Spleen (tissue), 11 donors: ENCODE measurements at regions not wholly inside any gene's neighbourhood (a gene's known extent, or its start where the extent isn't known, plus 50 kb on each side); places are given as distances from the start of the nearest gene placed in this dataset.

Experiments
- DNase-seq: peaks from one replicate; pipeline ENCODE4 v3.0.0-alpha.2; 2020
- H3K27ac ChIP-seq, 8 donors: fragments of 200-600 bp; sonication (generic) in 7 of 8; 1 replicate in 4 of 8; 2 replicates in 4 of 8; pipeline versions ENCODE4 v1.5.0 to v1.8.0; 2016 to 2021; ENCODE audit warnings: inconsistent platforms in 4 of 8, mild to moderate bottlenecking in 4 of 8, moderate library complexity in 1 of 8
- H3K27me3 ChIP-seq, 7 donors: fragments of 200-600 bp; sonication (generic) in 6 of 7; replicated peaks in 1 of 7; 1 replicate in 4 of 7; 2 replicates in 3 of 7; pipeline versions ENCODE4 v1.5.0 to v1.8.0; 2016 to 2021; ENCODE audit warnings: inconsistent platforms in 3 of 7, mild to moderate bottlenecking in 1 of 7
- H3K36me3 ChIP-seq, 6 donors: fragments of 200-600 bp; sonication (generic) in 5 of 6; 1 replicate in 4 of 6; 2 replicates in 2 of 6; pipeline versions ENCODE4 v1.5.0 to v1.8.0; 2016 to 2021; ENCODE audit warnings: inconsistent platforms in 2 of 6
- H3K4me1 ChIP-seq, 6 donors: fragments of 200-600 bp; sonication (generic) in 5 of 6; 1 replicate in 3 of 6; 2 replicates in 3 of 6; pipeline versions ENCODE4 v1.5.0 to v1.8.0; 2016 to 2021; ENCODE audit warnings: inconsistent platforms in 3 of 6
- H3K4me3 ChIP-seq, 8 donors: fragments of 200-600 bp; sonication (generic) in 7 of 8; 1 replicate in 4 of 8; 2 replicates in 4 of 8; pipeline versions ENCODE4 v1.5.0 to v1.8.0; 2016 to 2021; ENCODE audit warnings: inconsistent platforms in 4 of 8, mild to moderate bottlenecking in 4 of 8, moderate library complexity in 2 of 8
- H3K9me3 ChIP-seq, 8 donors: fragments of 200-600 bp; sonication (generic) in 7 of 8; 1 replicate in 4 of 8; 2 replicates in 4 of 8; pipeline versions ENCODE4 v1.5.0 to v1.8.0; 2016 to 2021; ENCODE audit warnings: inconsistent platforms in 4 of 8
- CTCF ChIP-seq, 11 experiments: fragments of 200-600 bp in 7 of 11; fragments of 450-650 bp in 4 of 11; sonication (generic) in 4 of 11; IDR thresholded peaks in 8 of 11; conservative IDR thresholded peaks in 3 of 11; 1 replicate in 7 of 11; 2 replicates in 4 of 11; pipeline versions ENCODE4 v1.4.0 to v1.8.0; 2016 to 2021; ENCODE audit warnings: antibody characterized with exemption in 11 of 11, inconsistent platforms in 4 of 11, mild to moderate bottlenecking in 1 of 11
- POLR2A ChIP-seq, 3 donors: fragments of 450-650 bp; IDR thresholded peaks; one replicate each; pipeline ENCODE4 v1.5.1; 2017; ENCODE audit warnings: antibody characterized with exemption in 3 of 3, mild to moderate bottlenecking in 1 of 3
- POLR2AphosphoS5 ChIP-seq, 3 donors: sonication (generic); formaldehyde crosslinking; IDR thresholded peaks; one replicate each; pipeline ENCODE4 v1.5.1; 2017; ENCODE audit warnings: antibody characterized with exemption in 3 of 3
- WGBS, 5 donors: extraction: QIAGEN DNeasy Blood & Tissue Kit in 3 of 5; methylation state at CpG; one replicate each; pipeline versions ENCODE4 v1.1.5 to v1.1.7; 2013 to 2018; 5-methylcytosine and 5-hydroxymethylcytosine counted together
- intact Hi-C: fragments of 100-400 bp; cut with DNase I; formaldehyde crosslinking; loops from one replicate; pipeline ENCODE4 v1.15.0; 2023; ENCODE audit warnings: low total_unique reads
- donor health status: healthy with polysubstance abuse.
- donor health status: DM: no; HTN: no; CAD: no; lungs with moderate emphysema.
- donor health status: DM: no; HTN: no; CAD: no.
- donor health status: Bipolar disorder and iron deficiency.
- donor health status: healthy.
- donor health status: DM: no; HTN: no; CAD: no.
- donor health status: DM: yes; HTN: yes; CAD: no.

DNA sequence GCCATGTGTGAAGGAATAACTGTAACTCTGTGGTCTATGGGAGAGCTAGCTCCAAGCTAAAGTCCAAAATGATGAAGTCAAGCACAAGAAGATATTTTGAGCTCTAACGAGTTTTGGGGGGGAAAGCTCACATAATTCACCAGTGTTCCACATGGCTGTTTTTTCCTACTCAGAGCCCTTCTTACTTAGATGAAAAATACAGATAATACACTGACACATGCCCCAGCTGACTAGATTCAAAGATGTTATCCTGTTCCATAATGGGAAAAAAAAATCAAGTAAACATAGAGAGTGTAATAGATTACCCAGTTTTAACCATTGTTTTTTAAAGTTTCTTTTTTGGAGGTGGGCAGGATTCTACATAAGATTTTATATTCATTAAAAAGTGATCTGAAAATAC lies 86.6 kb downstream of the PRLHR start:
- WGBS, 5 donors, result 50 to 84% (median 59%) methylated on average over 1 of the region's 1 CpG
- no peaks in the 10 kb centered on the region for H3K4me1 ChIP-seq
- no peak for DNase-seq
- H3K36me3 ChIP-seq, result no peaks in the 10 kb centered on the region
- peaks cover 0 to 4% (median 0%) of the 10 kb centered on the region in 7 donors for H3K27me3 ChIP-seq
- TF ChIP-seq POLR2AphosphoS5 (IDR thresholded peaks at IDR 0.05) (no peak), POLR2A (IDR thresholded peaks at IDR 0.05) (no peak), CTCF (IDR thresholded peaks at IDR 0.05 in 8 of 11, conservative IDR thresholded peaks at IDR 0.05 in 3 of 11) (no peak)
- H3K4me3 ChIP-seq, result no peak overlapping the region
- H3K9me3 ChIP-seq, result no peaks in the 10 kb centered on the region
- H3K27ac ChIP-seq, result no peak overlapping the region
- intact Hi-C loops, result no loop called here

DNA sequence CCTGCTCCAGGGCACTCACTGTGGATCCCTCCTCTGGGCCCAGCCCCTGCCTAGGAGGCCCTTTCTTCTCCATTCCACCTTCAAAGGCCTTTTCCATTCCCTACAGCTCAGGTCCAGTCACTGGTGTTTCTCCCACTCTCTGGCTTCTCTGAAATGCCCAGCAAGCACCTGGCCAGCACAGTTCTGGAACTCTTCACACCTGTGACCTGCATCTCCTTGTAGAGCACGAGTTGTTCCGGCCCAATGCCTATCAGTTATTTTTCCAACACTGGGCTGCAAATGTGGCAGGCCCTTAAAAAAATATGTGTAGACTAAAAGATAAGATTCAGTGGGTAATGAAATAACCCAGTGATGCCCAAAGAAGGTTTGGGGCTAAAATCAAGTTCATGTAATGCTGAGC lies 87.1 kb downstream of the PRLHR start:
- Histone ChIP-seq H3K27me3 (peaks cover 0 to under 1% (median 0%) of the 10 kb centered on the region in 7 donors), H3K4me1 (no peaks in the 10 kb centered on the region), H3K4me3 (no peak overlapping the region), H3K27ac (no peak overlapping the region), H3K36me3 (no peaks in the 10 kb centered on the region), H3K9me3 (no peaks in the 10 kb centered on the region)
- no peak for DNase-seq
- TF ChIP-seq POLR2A (IDR thresholded peaks at IDR 0.05) (no peak), POLR2AphosphoS5 (IDR thresholded peaks at IDR 0.05) (no peak), CTCF (IDR thresholded peaks at IDR 0.05 in 8 of 11, conservative IDR thresholded peaks at IDR 0.05 in 3 of 11) (no peak)
- intact Hi-C loops, result no loop called here
- WGBS, 5 donors, result 82 to 94% (median 92%) methylated on average over 2 of the region's 2 CpGs

DNA sequence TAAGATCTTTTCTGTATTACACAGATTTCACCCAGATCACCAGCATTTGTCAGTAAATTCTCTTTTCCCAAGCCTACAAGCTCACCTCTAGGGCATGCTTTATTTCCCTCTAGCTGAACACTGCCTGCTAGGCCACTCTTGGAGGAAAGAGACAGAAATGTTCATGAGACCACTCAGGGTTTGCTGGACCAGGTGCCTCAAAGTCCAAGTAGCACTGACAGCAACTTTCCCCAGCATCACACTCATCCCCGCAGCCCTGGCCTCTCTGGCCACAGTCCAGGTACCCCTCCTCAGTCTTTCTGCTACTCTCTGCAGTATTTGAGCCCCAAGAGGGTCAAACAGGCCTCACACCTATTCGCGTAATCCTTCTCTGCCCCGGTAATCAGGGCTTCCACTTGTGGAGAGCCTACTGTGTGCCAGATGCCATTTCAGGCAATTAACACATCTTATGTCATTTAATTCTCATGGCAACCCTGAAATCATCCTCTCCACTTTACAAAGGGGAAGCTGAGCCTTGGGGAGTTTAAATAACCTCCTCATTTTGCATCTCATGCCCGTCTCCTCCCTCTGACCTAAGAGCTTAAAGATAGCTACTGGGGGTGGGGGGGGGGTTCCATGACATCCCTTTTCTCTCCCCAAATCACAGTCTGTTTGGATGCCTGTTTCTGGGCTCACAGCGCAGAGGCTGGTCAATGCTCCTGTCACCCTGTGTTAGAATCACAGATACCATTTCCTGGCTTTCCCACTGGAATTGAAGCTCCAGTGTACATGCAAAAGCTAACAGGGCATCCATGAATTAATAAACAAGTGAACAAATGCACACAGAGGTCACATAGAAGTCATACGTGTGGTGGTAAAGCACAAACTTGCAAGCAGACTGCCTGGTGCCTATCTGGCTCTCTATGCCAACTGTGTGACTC lies 88.5 kb downstream of the PRLHR start:
- WGBS, 5 donors, result 81 to 90% (median 86%) methylated on average over 6 to 7 of the region's 7 CpGs
- Histone ChIP-seq H3K27me3 (peaks cover 0 to 5% (median 0%) of the 10 kb centered on the region in 7 donors), H3K27ac (no peak overlapping the region), H3K4me1 (no peaks in the 10 kb centered on the region), H3K36me3 (no peaks in the 10 kb centered on the region), H3K4me3 (no peak overlapping the region), H3K9me3 (no peaks in the 10 kb centered on the region)
- intact Hi-C loops, result no loop called here
- TF ChIP-seq POLR2AphosphoS5 (IDR thresholded peaks at IDR 0.05), result no peak
- TF ChIP-seq CTCF (IDR thresholded peaks at IDR 0.05 in 8 of 11, conservative IDR thresholded peaks at IDR 0.05 in 3 of 11), result no peak
- no peak for TF ChIP-seq POLR2A (IDR thresholded peaks at IDR 0.05)
- DNase-seq, result no peak

DNA sequence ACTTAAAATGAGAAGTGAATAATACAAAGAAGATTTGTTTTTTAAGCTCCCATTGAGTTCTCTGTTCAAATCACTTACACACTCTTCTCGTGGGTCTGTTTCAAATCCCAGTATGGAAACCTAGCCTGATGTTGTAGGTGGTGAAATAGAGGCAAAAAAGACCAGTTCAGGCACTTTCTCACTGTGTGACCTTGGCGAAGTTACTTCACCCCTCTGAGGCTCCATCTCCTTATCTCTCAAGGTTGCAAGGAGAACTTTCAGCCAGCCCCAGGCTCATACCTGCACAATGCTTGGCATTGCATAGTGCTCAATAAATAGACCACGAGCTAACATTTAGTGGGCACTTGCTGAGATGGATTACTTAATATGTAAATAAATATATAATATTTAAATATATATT lies 90.1 kb downstream of the PRLHR start:
- no peak overlapping the region for H3K4me3 ChIP-seq
- no peak overlapping the region for H3K27ac ChIP-seq
- DNase-seq, result no peak
- no peaks in the 10 kb centered on the region for H3K36me3 ChIP-seq
- WGBS, 5 donors, result 74 to 89% (median 82%) methylated on average over 3 of the region's 3 CpGs
- H3K27me3 ChIP-seq, result peaks cover 0 to 5% (median 0%) of the 10 kb centered on the region in 7 donors
- H3K4me1 ChIP-seq, result no peaks in the 10 kb centered on the region
- no peak for TF ChIP-seq POLR2AphosphoS5 (IDR thresholded peaks at IDR 0.05)
- no peak for TF ChIP-seq POLR2A (IDR thresholded peaks at IDR 0.05)
- no peak for TF ChIP-seq CTCF (IDR thresholded peaks at IDR 0.05 in 8 of 11, conservative IDR thresholded peaks at IDR 0.05 in 3 of 11)
- H3K9me3 ChIP-seq, result no peaks in the 10 kb centered on the region
- intact Hi-C loops, result no loop called here
